ENCODE measurements at regions not wholly inside any gene's neighbourhood (a gene's known extent, or its start where the extent isn't known, plus 50 kb on each side); places are given as distances from the start of the nearest gene placed in this dataset.

DNA sequence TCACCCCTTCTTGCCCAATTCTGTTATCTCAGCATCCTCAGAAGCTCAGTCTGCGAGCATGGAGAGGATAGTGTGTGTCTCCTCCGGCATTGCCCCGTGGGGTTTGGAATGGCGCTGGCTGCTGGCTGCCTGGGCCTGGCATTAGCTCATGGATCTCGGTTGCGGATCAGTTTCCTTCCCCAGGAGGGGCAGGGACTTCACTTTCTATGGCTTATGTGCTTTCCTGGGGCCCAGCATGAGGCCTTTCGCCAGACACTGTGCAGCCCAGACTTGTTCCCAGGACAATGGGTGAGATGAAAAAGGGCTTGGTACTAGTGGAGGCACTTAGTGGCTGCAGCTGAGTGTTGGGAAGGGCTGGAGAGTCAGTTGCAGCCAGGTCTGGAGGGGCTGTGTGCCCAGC is 143.3 kb downstream of the GLI2 start:
- TF ChIP-seq CTCF (IDR thresholded peaks at IDR 0.05): no peak
- Histone ChIP-seq H3K4me3 (ENCODE audit: low read depth in 1 of 2, low read length in 1 of 2) (no peak overlapping the region), H3K4me1 (ENCODE audit: control insufficient read depth in 1 of 2, insufficient read depth in 1 of 2, low read depth in 1 of 2, low read length in 1 of 2) (no peaks in the 10 kb centered on the region), H3K36me3 (no peaks in the 10 kb centered on the region), H3K9me3 (no peaks in the 10 kb centered on the region), H3K27me3 (peaks cover 12% of the 10 kb centered on the region), H3K27ac (no peak overlapping the region)

DNA sequence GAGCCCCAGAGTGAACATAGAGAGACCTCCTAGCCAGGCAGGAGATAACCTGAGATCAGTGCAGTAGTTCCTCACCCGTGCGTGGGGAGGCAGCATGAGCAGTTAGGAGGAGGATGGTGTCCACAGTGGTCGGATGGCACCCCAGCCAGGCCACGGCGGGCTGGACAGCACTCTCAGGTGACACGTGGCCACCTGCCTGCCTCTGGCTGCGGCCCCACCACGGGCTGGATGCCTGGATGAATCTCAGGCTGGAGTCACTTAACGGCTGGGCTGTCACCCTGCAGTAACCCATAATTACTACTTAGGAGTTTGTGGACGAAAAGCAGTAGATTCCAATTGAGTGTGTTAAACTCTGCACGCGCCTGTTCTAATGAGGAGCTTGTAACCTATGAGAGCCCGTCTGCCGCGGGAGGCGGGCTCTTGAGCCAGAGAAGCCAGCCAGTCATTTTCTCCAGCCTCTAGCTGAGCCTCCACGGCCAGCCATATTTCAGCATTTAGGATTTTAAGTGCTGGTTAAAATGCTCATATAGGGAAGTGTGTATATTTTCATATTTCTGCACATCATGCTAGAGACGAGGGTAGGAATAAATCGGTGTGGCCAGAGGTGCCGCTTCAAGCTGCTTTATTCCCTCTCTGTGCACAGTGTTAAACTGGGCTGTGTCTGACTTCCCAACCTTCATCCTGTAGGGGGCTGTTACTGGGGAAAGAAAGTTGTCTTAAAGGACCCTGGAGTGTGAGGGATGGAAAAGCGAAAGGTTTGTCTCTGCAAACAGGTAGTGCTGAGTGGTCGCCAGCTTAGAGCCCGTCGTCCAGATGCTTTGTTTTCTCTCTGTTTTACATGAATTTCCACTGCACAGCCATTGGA is 144.0 kb downstream of the GLI2 start:
- Histone ChIP-seq H3K9me3 (no peaks in the 10 kb centered on the region), H3K4me3 (ENCODE audit: low read depth in 1 of 2, low read length in 1 of 2) (no peak overlapping the region), H3K36me3 (no peaks in the 10 kb centered on the region), H3K27ac (no peak overlapping the region), H3K27me3 (peaks cover 12% of the 10 kb centered on the region), H3K4me1 (ENCODE audit: control insufficient read depth in 1 of 2, insufficient read depth in 1 of 2, low read depth in 1 of 2, low read length in 1 of 2) (no peaks in the 10 kb centered on the region)
- TF ChIP-seq CTCF (IDR thresholded peaks at IDR 0.05): no peak

- peaks cover 12% of the 10 kb centered on the region for H3K27me3 ChIP-seq
- no peaks in the 10 kb centered on the region for H3K36me3 ChIP-seq
- no peak overlapping the region for H3K4me3 ChIP-seq (ENCODE audit: low read depth in 1 of 2, low read length in 1 of 2)
- H3K27ac ChIP-seq: no peak overlapping the region
- no peaks in the 10 kb centered on the region for H3K9me3 ChIP-seq
- TF ChIP-seq CTCF (IDR thresholded peaks at IDR 0.05): no peak
- no peaks in the 10 kb centered on the region for H3K4me1 ChIP-seq (ENCODE audit: control insufficient read depth in 1 of 2, insufficient read depth in 1 of 2, low read depth in 1 of 2, low read length in 1 of 2)
These were observed 144.7 kb downstream of the GLI2 start for GRCh38 chr2:120880381-120880780.

DNA sequence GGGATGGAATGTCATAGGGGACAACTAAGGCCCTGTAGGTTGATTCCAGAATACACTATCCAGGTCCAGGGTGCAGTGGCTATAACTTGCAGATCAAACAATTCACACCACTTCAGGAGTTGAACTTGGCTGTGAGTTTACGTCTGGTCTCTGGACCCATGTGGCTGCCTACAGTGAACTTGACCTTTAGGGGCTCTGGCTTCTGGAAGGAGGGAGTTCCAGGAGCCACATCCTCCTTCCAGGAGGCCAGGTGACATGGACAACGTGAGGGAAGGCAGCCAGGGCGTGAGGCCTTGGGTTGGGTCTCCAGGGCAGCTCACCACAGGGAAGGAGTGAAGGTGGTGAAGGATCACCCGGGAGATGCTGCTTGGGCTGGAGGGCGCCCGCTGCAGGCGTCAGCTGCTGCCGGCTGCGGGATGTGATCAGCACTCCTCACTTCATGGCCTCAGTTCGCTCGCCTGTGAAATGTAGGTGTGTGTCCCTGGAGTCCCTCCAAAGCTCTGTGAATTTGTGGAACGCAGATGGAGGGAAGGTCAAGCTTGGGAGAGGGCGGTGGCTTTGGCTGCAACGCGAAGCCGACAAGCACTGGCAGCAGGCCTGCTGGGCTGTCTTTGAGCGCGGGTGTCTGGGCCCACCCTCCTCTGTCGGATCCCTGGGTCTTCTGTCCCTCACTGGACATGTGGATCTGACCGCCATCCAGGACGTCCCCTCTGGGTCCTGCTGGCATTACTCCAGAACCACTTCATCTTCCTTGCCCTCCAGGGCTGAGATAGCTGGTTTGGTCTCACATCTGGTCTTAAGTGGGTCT is 146.5 kb downstream of the GLI2 start:
- Histone ChIP-seq H3K27ac (no peak overlapping the region), H3K4me3 (ENCODE audit: low read depth in 1 of 2, low read length in 1 of 2) (no peak overlapping the region), H3K27me3 (peaks cover 12% of the 10 kb centered on the region), H3K9me3 (no peaks in the 10 kb centered on the region), H3K4me1 (ENCODE audit: control insufficient read depth in 1 of 2, insufficient read depth in 1 of 2, low read depth in 1 of 2, low read length in 1 of 2) (no peaks in the 10 kb centered on the region), H3K36me3 (no peaks in the 10 kb centered on the region)
- TF ChIP-seq CTCF (IDR thresholded peaks at IDR 0.05): no peak

DNA sequence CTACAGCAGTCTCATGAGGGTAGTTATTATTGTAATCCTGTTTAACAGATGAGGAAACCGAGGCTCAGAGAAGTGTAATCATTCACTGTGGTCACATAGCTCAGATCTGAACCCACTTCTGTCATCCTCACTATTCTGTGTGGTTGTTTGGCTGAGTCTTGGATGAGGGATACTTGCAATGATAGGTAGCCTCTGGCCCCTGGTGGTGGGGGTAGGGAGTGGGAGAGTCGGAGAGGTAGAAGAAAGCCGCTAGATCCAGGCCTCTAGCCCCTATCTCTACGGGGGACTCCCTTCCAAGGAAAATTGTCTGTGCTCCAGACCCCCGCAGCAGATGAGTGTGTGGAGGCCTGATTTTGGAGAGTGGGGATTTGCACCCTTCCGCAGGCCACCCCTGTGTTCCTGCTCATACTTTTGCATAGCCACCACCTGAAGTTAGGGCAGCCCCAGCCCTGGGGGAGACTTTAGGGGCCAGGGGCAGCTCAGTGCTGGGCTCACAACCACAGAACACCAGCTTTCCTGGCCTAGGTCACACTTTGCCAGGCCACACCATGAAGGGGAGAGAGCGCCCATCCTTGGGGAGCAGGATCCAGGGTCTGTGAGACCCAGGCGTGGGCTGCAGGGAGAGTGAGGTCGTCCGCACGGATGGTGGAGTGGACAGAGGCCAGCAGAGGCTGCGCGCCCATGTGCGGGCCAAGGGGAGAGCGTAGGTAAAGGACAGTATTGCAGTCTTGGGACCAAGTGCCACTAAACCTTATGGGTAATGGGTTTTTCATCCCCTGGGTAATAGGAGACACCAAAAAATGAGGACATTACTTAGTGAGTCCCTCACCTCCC is 148.2 kb downstream of the GLI2 start:
- H3K4me1 ChIP-seq (ENCODE audit: control insufficient read depth in 1 of 2, insufficient read depth in 1 of 2, low read depth in 1 of 2, low read length in 1 of 2): no peaks in the 10 kb centered on the region
- peaks cover 12% of the 10 kb centered on the region for H3K27me3 ChIP-seq
- H3K36me3 ChIP-seq: no peaks in the 10 kb centered on the region
- H3K4me3 ChIP-seq (ENCODE audit: low read depth in 1 of 2, low read length in 1 of 2): no peak overlapping the region
- no peak overlapping the region for H3K27ac ChIP-seq
- no peak for TF ChIP-seq CTCF (IDR thresholded peaks at IDR 0.05)
- no peaks in the 10 kb centered on the region for H3K9me3 ChIP-seq
